ENCODE measurements at regions not wholly inside any gene's neighbourhood (a gene's known extent, or its start where the extent isn't known, plus 50 kb on each side); places are given as distances from the start of the nearest gene placed in this dataset.

DNA sequence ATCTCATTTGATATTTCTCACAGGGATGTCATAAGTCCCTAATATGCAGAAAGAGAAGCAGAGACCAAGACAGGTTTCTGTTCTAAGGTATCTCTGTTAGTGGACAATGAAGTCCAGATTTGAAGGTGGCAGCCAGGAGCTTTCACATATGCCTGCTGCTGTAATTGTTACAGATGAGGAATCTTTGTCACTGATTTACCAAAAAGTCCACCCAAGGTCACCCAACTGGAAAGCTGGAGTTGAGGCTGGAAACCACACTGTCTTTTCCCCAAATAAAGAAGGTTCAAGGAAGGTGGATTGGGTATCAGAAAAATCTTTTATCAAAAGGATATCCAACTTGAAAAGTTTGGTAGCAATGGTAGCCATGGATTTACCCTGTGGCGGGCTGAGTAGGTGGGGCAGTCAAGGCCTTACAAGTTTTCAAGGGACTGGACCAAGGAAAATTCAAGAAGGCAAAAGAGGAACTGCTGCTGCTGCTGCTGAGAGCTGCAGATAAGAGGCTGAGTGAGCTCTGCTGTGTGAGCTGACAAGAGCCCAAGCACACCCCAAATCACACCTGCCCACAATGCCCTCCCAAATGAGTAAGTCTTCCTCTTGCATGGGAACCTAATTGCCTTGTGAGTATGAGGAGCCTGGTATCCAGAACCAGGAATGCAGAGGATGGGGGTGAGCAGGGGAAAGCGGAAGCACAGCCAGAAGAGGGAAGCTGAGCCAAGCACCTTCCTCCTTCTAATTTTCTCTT, 241.2 kb downstream of the ANAPC1 start:
- H3K27ac Mint-ChIP-seq, result no peak overlapping the region
- H3K4me1 Mint-ChIP-seq (ENCODE audit: low read depth), result peaks cover 8% of the 10 kb centered on the region
- H3K9me3 Mint-ChIP-seq, result peaks cover 11% of the 10 kb centered on the region
- peaks cover 15% of the 10 kb centered on the region for H3K27me3 Mint-ChIP-seq
- no peak overlapping the region for H3K4me3 Mint-ChIP-seq
- H3K36me3 Mint-ChIP-seq (ENCODE audit: low read depth), result no peaks in the 10 kb centered on the region

DNA sequence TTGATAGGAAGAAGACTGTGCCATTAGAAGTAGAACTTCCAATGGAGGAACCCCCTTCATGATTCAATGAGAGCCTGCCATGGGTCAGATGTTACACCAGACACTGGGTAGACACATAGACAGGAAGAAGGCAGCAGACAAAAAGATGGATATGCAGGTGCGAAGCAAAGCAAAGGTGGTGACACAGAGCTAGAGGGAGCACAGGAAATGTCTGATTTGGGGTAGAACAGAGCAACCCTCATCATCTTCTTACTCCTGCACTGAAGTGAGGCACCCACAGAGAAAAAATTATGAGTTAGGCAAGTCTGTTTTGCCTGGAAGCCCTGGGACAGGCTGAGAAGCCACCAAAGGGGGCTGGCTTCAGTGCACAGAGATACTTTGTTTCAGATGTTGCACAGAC, 240.2 kb downstream of the ANAPC1 start:
- Mint-ChIP-seq H3K9me3 (peaks cover 11% of the 10 kb centered on the region), H3K4me3 (no peak overlapping the region), H3K36me3 (ENCODE audit: low read depth) (no peaks in the 10 kb centered on the region), H3K4me1 (ENCODE audit: low read depth) (peaks cover 8% of the 10 kb centered on the region), H3K27me3 (peaks cover 12% of the 10 kb centered on the region), H3K27ac (no peak overlapping the region)

DNA sequence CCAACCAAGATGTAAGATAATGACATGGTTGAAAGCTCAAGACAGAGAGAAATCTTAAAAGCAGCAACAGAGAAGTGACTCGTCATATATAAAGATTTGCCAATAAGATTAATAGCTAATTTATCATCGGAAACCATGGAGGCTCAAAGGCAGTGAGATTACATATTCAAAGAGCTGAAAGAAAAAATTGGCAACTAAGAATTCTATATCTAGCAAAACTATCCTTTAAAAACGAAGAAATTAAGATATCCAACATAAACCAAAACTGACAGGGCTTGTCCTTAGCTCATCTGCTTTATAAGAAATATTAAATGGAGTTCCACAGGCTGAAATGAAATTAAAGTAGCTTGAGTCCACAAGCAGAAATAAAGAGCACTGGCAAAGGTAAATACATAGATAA, 236.6 kb downstream of the ANAPC1 start:
- Mint-ChIP-seq H3K36me3 (ENCODE audit: low read depth) (no peaks in the 10 kb centered on the region), H3K4me3 (no peak overlapping the region), H3K27me3 (peaks cover 19% of the 10 kb centered on the region), H3K27ac (no peak overlapping the region), H3K4me1 (ENCODE audit: low read depth) (peaks cover 7% of the 10 kb centered on the region), H3K9me3 (peaks cover 11% of the 10 kb centered on the region)

DNA sequence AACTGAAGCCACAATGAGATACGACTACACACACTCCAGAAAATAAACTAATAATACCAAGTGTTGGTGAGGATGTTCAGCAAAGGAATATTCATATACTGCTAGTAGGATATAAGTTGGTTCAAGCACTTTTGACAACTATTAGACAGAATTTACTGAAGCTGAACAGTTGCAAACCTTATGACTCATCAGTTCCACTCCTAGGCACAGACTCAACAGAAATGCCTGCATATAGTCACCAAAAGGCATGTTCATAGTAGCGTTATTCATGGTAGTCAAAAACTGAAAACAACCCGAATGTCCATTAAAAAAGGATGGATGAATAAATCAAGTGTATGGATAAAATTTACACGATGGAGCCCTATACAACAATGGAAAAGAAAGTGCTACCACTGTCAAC, 232.0 kb downstream of the ANAPC1 start:
- Mint-ChIP-seq H3K4me3 (no peak overlapping the region), H3K36me3 (ENCODE audit: low read depth) (no peaks in the 10 kb centered on the region), H3K4me1 (ENCODE audit: low read depth) (peaks cover 8% of the 10 kb centered on the region), H3K27ac (no peak overlapping the region), H3K9me3 (peaks cover 2% of the 10 kb centered on the region), H3K27me3 (peaks cover 21% of the 10 kb centered on the region)

DNA sequence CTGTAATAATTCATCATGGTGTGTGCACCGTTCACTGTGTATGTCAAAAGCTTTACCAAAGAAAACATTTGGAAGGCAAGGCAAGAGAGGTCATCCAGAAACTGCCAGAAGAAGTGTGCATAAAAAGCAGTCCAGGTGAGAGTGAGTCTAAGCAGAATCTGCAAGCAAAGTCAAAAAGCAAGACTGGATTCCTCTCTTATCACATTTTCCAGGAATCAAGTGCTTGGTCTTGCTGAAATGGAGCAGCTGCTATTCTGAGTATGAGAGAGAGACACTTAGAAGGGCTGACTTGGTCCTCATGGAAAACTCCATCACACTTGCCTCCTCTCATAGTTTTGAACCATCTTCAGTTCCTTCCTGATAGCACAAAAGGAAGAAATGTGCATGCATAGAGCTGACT, 231.3 kb downstream of the ANAPC1 start:
- H3K36me3 Mint-ChIP-seq (ENCODE audit: low read depth), result no peaks in the 10 kb centered on the region
- peaks cover 8% of the 10 kb centered on the region for H3K4me1 Mint-ChIP-seq (ENCODE audit: low read depth)
- peaks cover 23% of the 10 kb centered on the region for H3K27me3 Mint-ChIP-seq
- H3K4me3 Mint-ChIP-seq, result no peak overlapping the region
- H3K9me3 Mint-ChIP-seq, result no peaks in the 10 kb centered on the region
- no peak overlapping the region for H3K27ac Mint-ChIP-seq

DNA sequence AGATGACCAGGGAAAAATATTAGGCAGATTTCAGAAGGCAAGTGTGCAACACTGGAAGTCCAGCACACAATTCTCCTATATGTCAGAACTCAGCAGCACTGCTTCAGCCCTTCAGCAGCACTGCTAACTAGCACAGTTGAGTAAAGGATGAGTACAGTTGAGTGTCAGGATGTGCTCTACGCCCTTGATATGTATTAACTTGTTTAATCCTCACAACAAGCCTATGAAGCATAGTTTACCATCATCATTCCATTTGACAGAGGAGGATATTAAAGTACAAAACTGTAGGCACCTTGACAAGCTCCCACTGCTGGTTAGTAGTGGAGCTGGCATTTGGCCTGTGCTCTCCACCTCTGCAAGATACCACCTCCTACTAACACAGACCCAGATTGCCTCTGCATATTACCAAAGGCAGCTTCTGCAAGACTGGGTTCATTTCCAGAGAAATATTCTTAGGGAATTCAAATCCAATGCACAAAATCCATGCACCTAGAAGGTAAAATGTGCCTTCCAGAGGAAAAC, 230.8 kb downstream of the ANAPC1 start:
- H3K4me3 Mint-ChIP-seq, result no peak overlapping the region
- no peaks in the 10 kb centered on the region for H3K36me3 Mint-ChIP-seq (ENCODE audit: low read depth)
- no peak overlapping the region for H3K27ac Mint-ChIP-seq
- peaks cover 23% of the 10 kb centered on the region for H3K27me3 Mint-ChIP-seq
- H3K9me3 Mint-ChIP-seq, result no peaks in the 10 kb centered on the region
- H3K4me1 Mint-ChIP-seq (ENCODE audit: low read depth), result peaks cover 8% of the 10 kb centered on the region

DNA sequence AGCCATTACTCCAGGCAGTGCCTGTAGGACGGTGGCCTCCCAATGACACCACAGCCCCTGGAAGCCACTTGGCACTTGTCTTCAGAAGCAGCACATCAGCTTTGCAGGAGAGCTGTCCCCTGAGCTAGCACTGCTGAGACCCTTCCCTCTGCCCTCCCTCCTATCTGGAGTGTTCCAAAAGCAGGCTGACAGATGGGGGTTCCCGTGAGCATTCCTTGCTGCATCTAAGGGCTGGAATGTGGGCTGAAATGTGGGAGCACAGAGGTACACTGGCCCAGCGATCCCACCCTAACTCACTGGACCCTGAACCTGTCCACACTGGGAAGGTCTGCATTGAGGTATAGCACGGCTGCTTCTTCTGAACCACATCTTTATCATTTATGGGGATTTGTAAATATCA, 230.1 kb downstream of the ANAPC1 start:
- Mint-ChIP-seq H3K27me3 (peaks cover 23% of the 10 kb centered on the region), H3K36me3 (ENCODE audit: low read depth) (no peaks in the 10 kb centered on the region), H3K27ac (no peak overlapping the region), H3K9me3 (no peaks in the 10 kb centered on the region), H3K4me1 (ENCODE audit: low read depth) (peaks cover 8% of the 10 kb centered on the region), H3K4me3 (no peak overlapping the region)

DNA sequence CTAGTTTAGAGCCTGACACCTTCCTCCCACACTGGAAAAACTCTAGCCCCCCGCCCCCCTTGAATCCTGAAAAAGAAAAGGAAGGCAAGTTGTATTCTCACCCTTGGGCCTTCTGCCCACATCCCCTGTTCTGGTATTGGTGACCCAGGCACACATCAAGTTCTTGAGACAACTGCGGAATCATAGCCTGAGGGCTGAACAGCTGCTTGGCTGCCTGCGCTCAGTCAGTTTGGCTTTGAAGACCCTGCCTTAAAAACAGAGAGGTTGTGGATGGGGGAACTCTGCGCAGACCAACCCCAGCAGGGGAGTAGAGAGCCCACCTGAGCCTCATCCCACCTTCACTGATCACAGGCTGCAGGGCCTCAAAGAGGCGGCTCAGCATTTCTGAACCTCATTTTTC, 229.2 kb downstream of the ANAPC1 start:
- peaks cover 8% of the 10 kb centered on the region for H3K4me1 Mint-ChIP-seq (ENCODE audit: low read depth)
- peaks cover 23% of the 10 kb centered on the region for H3K27me3 Mint-ChIP-seq
- H3K36me3 Mint-ChIP-seq (ENCODE audit: low read depth), result no peaks in the 10 kb centered on the region
- no peaks in the 10 kb centered on the region for H3K9me3 Mint-ChIP-seq
- H3K4me3 Mint-ChIP-seq, result no peak overlapping the region
- no peak overlapping the region for H3K27ac Mint-ChIP-seq

DNA sequence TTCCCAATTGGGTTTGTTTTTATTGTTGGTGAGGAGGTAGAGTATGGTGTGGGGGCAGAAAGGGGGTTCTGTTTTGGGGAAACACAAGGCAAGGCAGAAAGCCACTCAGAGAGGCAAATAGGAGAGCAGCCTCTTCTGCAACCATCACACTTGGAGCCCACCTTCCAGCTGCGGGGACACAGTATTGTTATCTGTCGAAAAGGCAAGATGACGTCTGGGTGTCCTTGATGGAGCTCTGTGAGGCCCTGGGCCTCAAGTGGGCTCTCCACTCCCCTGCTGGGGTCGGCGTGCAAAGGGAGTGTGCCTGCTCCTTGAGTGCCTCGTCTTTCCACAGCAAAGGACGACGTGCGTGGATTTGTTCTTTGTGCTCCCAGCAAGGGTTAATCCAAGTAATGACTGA, 227.6 kb downstream of the ANAPC1 start:
- no peaks in the 10 kb centered on the region for H3K9me3 Mint-ChIP-seq
- no peaks in the 10 kb centered on the region for H3K36me3 Mint-ChIP-seq (ENCODE audit: low read depth)
- H3K4me1 Mint-ChIP-seq (ENCODE audit: low read depth), result peaks cover 8% of the 10 kb centered on the region
- H3K27ac Mint-ChIP-seq, result no peak overlapping the region
- no peak overlapping the region for H3K4me3 Mint-ChIP-seq
- H3K27me3 Mint-ChIP-seq, result peaks cover 24% of the 10 kb centered on the region

DNA sequence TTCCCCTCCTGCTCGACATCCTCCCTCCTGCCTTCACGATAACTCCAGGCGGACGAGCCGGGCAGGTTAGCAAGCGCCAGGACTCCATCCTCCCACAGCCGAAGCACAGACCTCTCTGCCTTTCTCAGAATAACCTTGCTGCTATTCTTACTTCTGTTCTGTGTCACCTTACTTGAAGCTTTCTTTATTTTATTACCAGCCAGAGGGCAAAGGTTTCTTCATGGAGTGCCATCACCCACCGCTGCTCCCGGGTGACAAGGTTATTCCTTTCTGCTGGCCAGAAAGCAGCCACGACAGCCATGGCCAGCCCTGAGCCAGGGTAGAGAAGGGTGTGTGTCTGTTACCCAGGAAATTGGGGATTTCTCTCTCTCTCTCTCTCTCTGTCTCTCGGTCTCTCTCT, 227.1 kb downstream of the ANAPC1 start:
- Mint-ChIP-seq H3K27ac (no peak overlapping the region), H3K36me3 (ENCODE audit: low read depth) (no peaks in the 10 kb centered on the region), H3K9me3 (no peaks in the 10 kb centered on the region), H3K4me3 (no peak overlapping the region), H3K4me1 (ENCODE audit: low read depth) (peaks cover 5% of the 10 kb centered on the region), H3K27me3 (peaks cover 24% of the 10 kb centered on the region)

DNA sequence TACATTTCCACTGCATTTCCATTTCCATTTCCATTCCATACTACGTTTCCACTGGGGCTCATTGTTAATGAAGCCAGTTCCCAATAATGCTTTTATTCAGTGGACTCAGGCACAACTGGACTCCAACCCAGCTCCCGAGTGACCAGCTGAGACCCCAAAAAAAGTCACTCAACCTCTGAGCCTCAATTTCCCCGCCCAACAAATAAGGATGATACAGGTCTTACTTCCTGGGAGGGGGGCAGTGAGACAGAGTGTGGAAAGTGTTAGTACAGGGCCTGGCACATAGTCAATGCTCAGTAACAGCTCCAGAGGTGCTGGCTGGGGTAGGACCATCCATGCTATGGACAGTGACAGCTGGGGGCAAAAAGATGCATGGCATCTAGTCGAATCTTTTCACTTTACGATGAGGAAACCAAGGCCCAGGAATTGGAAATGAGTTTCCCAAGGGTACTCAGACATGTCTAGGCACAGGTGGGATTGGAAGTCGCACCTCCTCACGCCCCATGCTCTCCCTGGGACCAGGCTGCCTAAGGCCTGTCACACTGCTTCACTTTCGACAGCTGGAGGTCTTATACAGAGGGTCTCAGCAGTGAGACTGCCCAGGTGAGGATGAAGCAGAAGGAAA, 226.5 kb downstream of the ANAPC1 start:
- no peaks in the 10 kb centered on the region for H3K36me3 Mint-ChIP-seq (ENCODE audit: low read depth)
- peaks cover 19% of the 10 kb centered on the region for H3K27me3 Mint-ChIP-seq
- H3K9me3 Mint-ChIP-seq, result no peaks in the 10 kb centered on the region
- H3K4me1 Mint-ChIP-seq (ENCODE audit: low read depth), result peaks cover 3% of the 10 kb centered on the region
- H3K4me3 Mint-ChIP-seq, result no peak overlapping the region
- no peak overlapping the region for H3K27ac Mint-ChIP-seq

DNA sequence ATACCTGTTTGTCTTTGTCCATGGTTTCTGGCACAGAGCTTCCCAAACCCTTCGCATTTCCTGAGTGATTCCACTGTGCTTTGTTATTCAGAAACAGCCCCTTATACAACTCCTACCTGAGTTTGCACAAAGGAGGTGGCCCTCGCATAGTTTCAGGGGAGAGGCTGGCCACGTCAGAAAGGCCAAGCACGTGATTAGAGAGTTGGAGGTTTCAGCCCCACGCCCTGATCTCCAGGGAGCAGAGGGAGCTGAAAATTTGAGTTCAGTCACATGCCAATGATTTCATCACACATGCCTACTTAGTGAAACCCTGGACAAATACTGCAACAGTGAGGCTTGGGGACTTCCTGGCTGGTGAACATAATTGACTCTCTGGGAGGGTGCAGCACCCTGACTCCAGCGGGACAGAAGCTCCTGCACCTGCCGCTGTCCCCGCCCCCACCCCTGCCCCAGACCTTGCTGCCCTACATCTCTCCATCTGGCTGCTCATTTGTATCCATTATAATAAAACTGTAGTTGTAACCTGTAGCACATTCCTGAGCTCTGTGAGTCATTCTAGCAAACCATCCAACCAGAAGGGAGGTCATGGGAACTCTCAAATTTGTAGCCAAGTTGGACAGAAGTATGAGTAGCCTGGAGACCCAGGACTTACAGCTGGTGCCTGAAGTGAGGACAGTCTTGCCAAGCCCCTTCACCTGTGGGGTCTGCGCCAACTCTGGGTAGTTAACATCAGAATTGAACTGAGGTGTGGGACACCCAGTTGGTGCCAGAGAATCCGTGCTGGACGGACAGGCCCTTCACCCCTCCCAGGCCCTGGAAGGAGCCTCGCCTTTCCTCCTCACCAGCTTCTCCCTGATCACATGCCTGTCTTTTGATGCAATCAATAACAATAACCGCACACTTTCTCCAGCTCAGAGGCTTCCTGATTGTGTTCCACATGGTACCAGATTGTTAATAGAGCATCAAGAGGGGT, 224.3 kb downstream of the ANAPC1 start:
- Mint-ChIP-seq H3K9me3 (no peaks in the 10 kb centered on the region), H3K27ac (no peak overlapping the region), H3K4me3 (no peak overlapping the region), H3K4me1 (ENCODE audit: low read depth) (peaks cover 16% of the 10 kb centered on the region), H3K27me3 (peaks cover 10% of the 10 kb centered on the region), H3K36me3 (ENCODE audit: low read depth) (no peaks in the 10 kb centered on the region)

DNA sequence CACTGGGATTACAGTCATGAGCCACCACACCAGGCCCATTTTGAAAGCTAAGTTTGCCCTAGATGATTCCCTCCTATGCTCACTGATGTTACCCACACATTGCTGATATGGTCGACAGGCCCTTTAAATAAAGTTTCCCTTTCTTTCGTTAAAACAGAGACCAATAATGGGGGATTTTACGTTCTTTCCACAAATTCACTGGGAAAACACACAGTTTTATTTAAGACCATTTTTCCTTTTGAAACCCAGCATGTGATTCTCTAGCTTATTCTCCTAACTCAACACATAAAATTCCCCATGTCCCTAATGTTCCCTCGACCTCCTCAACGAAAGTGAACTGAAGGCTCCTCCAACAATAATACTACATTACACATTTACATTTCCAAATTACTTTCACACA, 223.2 kb downstream of the ANAPC1 start:
- Mint-ChIP-seq H3K4me3 (no peak overlapping the region), H3K27me3 (peaks cover 7% of the 10 kb centered on the region)

DNA sequence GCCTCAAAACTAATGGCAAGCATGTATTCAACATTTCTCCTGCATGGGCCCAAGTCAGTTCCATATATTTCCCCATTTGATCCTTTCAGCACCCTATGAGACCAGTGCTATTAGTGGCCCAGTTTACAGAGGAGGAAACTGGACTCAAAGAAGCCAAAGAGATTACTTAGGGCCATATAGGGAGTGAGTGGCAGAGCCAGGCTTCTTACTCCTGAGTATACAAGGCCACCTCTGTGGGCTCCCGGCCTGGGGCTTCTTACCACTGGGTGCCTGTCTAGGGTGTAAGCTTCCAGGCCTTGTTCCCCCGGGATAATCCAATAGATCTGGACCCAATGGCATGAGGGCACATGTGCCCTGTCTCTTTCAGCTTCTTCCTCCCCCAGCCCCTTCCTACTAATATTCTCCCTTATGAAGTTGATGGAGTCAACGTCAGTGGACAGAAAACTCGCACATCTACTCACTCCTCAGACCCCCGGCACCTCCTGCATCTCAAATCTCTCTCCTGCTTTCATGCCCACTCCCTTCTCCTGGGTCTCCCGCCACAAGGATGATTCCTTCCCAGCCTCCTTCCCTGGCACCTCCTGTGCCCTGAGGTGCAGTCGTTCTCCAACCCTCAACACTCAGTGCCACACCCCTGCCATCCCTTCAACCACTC, 222.6 kb downstream of the ANAPC1 start:
- no peak overlapping the region for H3K4me3 Mint-ChIP-seq
- peaks cover 7% of the 10 kb centered on the region for H3K27me3 Mint-ChIP-seq
- H3K27ac Mint-ChIP-seq, result no peak overlapping the region
- no peaks in the 10 kb centered on the region for H3K9me3 Mint-ChIP-seq
- no peaks in the 10 kb centered on the region for H3K36me3 Mint-ChIP-seq (ENCODE audit: low read depth)
- peaks cover 16% of the 10 kb centered on the region for H3K4me1 Mint-ChIP-seq (ENCODE audit: low read depth)

More for the DNA sequence above, 223.2 kb downstream of the ANAPC1 start:
- Mint-ChIP-seq H3K9me3 (no peaks in the 10 kb centered on the region), H3K27ac (no peak overlapping the region), H3K4me1 (ENCODE audit: low read depth) (peaks cover 16% of the 10 kb centered on the region), H3K36me3 (ENCODE audit: low read depth) (no peaks in the 10 kb centered on the region)
